Psoas muscle (tissue), 7 donors: ENCODE measurements at regions not wholly inside any gene's neighbourhood (a gene's known extent, or its start where the extent isn't known, plus 50 kb on each side); places are given as distances from the start of the nearest gene placed in this dataset.

Experiments
- ATAC-seq, 4 donors: fragments of 200-7000 bp; cut with Tn5 transposase; one replicate each; pipeline ENCODE4 v1.9.1; 2020; ENCODE audit warnings: moderate library complexity in 3 of 4, mild to moderate bottlenecking in 2 of 4
- DNase-seq, 2 donors: peaks; one replicate each; pipeline ENCODE4 v3.0.0-alpha.2; 2020
- H3K27ac ChIP-seq: fragments of 200-600 bp; one replicate; pipeline ENCODE4 v1.8.0; 2022
- H3K27me3 ChIP-seq, 3 donors: fragments of 200-600 bp in 1 of 3; one replicate each; pipeline versions ENCODE4 v1.6.1 to v1.8.0; 2013 to 2022; ENCODE audit warnings: low read length in 2 of 3, mild to moderate bottlenecking in 2 of 3, moderate library complexity in 1 of 3; ENCODE audit not compliant: insufficient read depth in 3 of 3
- H3K36me3 ChIP-seq, 2 donors: fragments of 200-600 bp in 1 of 2; one replicate each; pipeline versions ENCODE4 v1.6.1 to v1.8.0; 2013 to 2022; ENCODE audit warnings: low read depth in 1 of 2, mild to moderate bottlenecking in 1 of 2, moderate library complexity in 1 of 2; ENCODE audit not compliant: insufficient read depth in 1 of 2
- H3K4me1 ChIP-seq: fragments of 200-600 bp; one replicate; pipeline ENCODE4 v1.8.0; 2022
- H3K4me3 ChIP-seq: fragments of 200-600 bp; one replicate; pipeline ENCODE4 v1.8.0; 2022; ENCODE audit warnings: mild to moderate bottlenecking
- H3K9me3 ChIP-seq: fragments of 200-600 bp; one replicate; pipeline ENCODE4 v1.8.0; 2022
- CTCF ChIP-seq: fragments of 200-600 bp; IDR thresholded peaks from one replicate; pipeline ENCODE4 v1.8.0; 2022; ENCODE audit warnings: antibody characterized with exemption
- WGBS, 3 donors: extraction: QIAGEN DNeasy Blood & Tissue Kit; methylation state at CpG; one replicate each; pipeline versions ENCODE4 v1.1.6 to v1.1.7; 2013; 5-methylcytosine and 5-hydroxymethylcytosine counted together
- intact Hi-C, 2 donors: fragments of 100-400 bp; cut with DNase I; formaldehyde crosslinking; loops; one replicate each; pipeline versions ENCODE4 v1.11.0 to v1.14.2; 2022
- donor health status: healthy with polysubstance abuse.
- donor health status: DM: no; HTN: no; CAD: no; lungs with moderate emphysema.
- donor health status: Bipolar disorder and iron deficiency.
- donor health status: healthy.
- donor health status: DM: yes; HTN: yes; CAD: no.
- donor health status: DM: no; HTN: no; CAD: no.
- donor health status: DM: yes; HTN: yes; CAD: no.

GRCh38 chr3:83946554-83946953, 1012.2 kb upstream of the CADM2 start:
- no peak for DNase-seq
- Histone ChIP-seq H3K27ac (no peak overlapping the region), H3K27me3 (no peaks in the 10 kb centered on the region), H3K4me1 (peaks cover 4% of the 10 kb centered on the region), H3K9me3 (no peaks in the 10 kb centered on the region), H3K4me3 (no peak overlapping the region), H3K36me3 (no peaks in the 10 kb centered on the region)
- WGBS, 3 donors = 46 to 54% (median 48%) methylated on average over 4 of the region's 4 CpGs
- ATAC-seq = no peak
- intact Hi-C loops = no loop called here
- no peak for TF ChIP-seq CTCF

- Histone ChIP-seq H3K36me3 (no peaks in the 10 kb centered on the region), H3K9me3 (no peaks in the 10 kb centered on the region), H3K4me3 (no peak overlapping the region), H3K4me1 (peaks cover 8% of the 10 kb centered on the region), H3K27me3 (no peaks in the 10 kb centered on the region), H3K27ac (no peak overlapping the region)
- intact Hi-C loops = no loop called here
- no peak for ATAC-seq
- TF ChIP-seq CTCF = no peak
- 55 to 73% (median 68%) methylated on average over 1 of the region's 1 CpG for whole genome bisulfite sequencing, 3 donors
- DNase-seq = no peak
These were observed 1010.0 kb upstream of the CADM2 start for GRCh38 chr3:83948771-83949170.

GRCh38 chr3:83953417-83954089, 1005.2 kb upstream of the CADM2 start:
- Histone ChIP-seq H3K36me3 (no peaks in the 10 kb centered on the region), H3K27ac (peak overlapping the region; percentile 66), H3K4me1 (peaks cover 8% of the 10 kb centered on the region), H3K27me3 (no peaks in the 10 kb centered on the region), H3K9me3 (no peaks in the 10 kb centered on the region), H3K4me3 (peak overlapping the region; percentile 27)
- 16 to 39% (median 18%) methylated on average over 3 of the region's 3 CpGs for WGBS, 3 donors
- DNase-seq = no peak
- peak in 3 of 4 donors; percentile 90 to 96 (median 92) for ATAC-seq
- no peak for TF ChIP-seq CTCF
- intact Hi-C loops = no loop called here

GRCh38 chr3:83956431-83956830, 1002.4 kb upstream of the CADM2 start:
- H3K9me3 ChIP-seq = no peaks in the 10 kb centered on the region
- intact Hi-C loops = no loop called here
- no peak overlapping the region for H3K27ac ChIP-seq
- no peak for DNase-seq
- H3K4me1 ChIP-seq = peaks cover 8% of the 10 kb centered on the region
- no peak for TF ChIP-seq CTCF
- no peaks in the 10 kb centered on the region for H3K36me3 ChIP-seq
- no peak for ATAC-seq
- H3K27me3 ChIP-seq = no peaks in the 10 kb centered on the region
- no peak overlapping the region for H3K4me3 ChIP-seq
- WGBS, 3 donors = 64 to 70% (median 70%) methylated on average over 3 of the region's 3 CpGs

- 70 to 78% (median 73%) methylated on average over 7 of the region's 7 CpGs for WGBS, 3 donors
These were observed 990.4 kb upstream of the CADM2 start for GRCh38 chr3:83968356-83968755.

More at GRCh38 chr3:83968356-83968755, 990.4 kb upstream of the CADM2 start:
- H3K27me3 ChIP-seq = no peaks in the 10 kb centered on the region
- no peak for TF ChIP-seq CTCF
- H3K9me3 ChIP-seq = no peaks in the 10 kb centered on the region
- H3K27ac ChIP-seq = no peak overlapping the region
- no peak for ATAC-seq
- no peak for DNase-seq
- no peaks in the 10 kb centered on the region for H3K4me1 ChIP-seq
- H3K4me3 ChIP-seq = no peak overlapping the region
- H3K36me3 ChIP-seq = no peaks in the 10 kb centered on the region
- intact Hi-C loops = no loop called here
